Amniotic stem cell (primary cell): ENCODE measurements at regions not wholly inside any gene's neighbourhood (a gene's known extent, or its start where the extent isn't known, plus 50 kb on each side); places are given as distances from the start of the nearest gene placed in this dataset.
"Not testable (repeated sequence)": the region's sequence is repeated elsewhere in the genome, so short reads cannot be mapped to it uniquely, and the experiment has no call there.

Experiments used
- DNase-seq: peaks from one replicate; lab custom pipeline; 2025; lab: John Stamatoyannopoulos, UW

- no peak for DNase-seq
Observed at GRCh38 chr12:46572644-46573346, 200.2 kb upstream of the SLC38A2 start.

- DNase-seq = no peak
Observed at GRCh38 chr12:46571608-46572007, 199.0 kb upstream of the SLC38A2 start.

- DNase-seq = no peak
Observed at GRCh38 chr12:46569826-46570439, 197.4 kb upstream of the SLC38A2 start.

- DNase-seq = no peak
Observed at GRCh38 chr12:46567667-46568066, 195.1 kb upstream of the SLC38A2 start.

GRCh38 chr12:46562625-46563225, 190.2 kb upstream of the SLC38A2 start:
- peak; percentile 49 for DNase-seq

GRCh38 chr12:46561769-46562624, 189.4 kb upstream of the SLC38A2 start:
- DNase-seq = not testable (repeated sequence)

GRCh38 chr12:46560874-46561273, 188.3 kb upstream of the SLC38A2 start:
- no peak for DNase-seq

- DNase-seq = no peak
Observed at GRCh38 chr12:46560089-46560488, 187.5 kb upstream of the SLC38A2 start.

- no peak for DNase-seq
Observed at GRCh38 chr12:46559311-46559710, 186.7 kb upstream of the SLC38A2 start.

- DNase-seq = no peak
Observed at GRCh38 chr12:46558677-46559076, 186.1 kb upstream of the SLC38A2 start.

GRCh38 chr12:46557539-46558373, 185.2 kb upstream of the SLC38A2 start:
- no peak for DNase-seq

GRCh38 chr12:46556819-46557524, 184.4 kb upstream of the SLC38A2 start:
- DNase-seq = peak; percentile 67

- DNase-seq = peak; percentile 58
Observed at GRCh38 chr12:46556105-46556559, 183.6 kb upstream of the SLC38A2 start.

- no peak for DNase-seq
Observed at GRCh38 chr12:46555406-46555852, 182.9 kb upstream of the SLC38A2 start.

GRCh38 chr12:46554460-46554859, 181.9 kb upstream of the SLC38A2 start:
- no peak for DNase-seq

GRCh38 chr12:46553911-46554310, 181.3 kb upstream of the SLC38A2 start:
- DNase-seq = no peak

- no peak for DNase-seq
Observed at GRCh38 chr12:46553266-46553665, 180.7 kb upstream of the SLC38A2 start.

- DNase-seq = no peak
Observed at GRCh38 chr12:46550266-46550879, 177.8 kb upstream of the SLC38A2 start.

- peak; percentile 69 for DNase-seq
Observed at GRCh38 chr12:46549527-46550265, 177.1 kb upstream of the SLC38A2 start.
